Fibroblast of villous mesenchyme (primary cell): ENCODE measurements at regions not wholly inside any gene's neighbourhood (a gene's known extent, or its start where the extent isn't known, plus 50 kb on each side); places are given as distances from the start of the nearest gene placed in this dataset.

Source experiments
- DNase-seq: peaks from one replicate; pipeline ENCODE4 v3.0.0-alpha.2; 2010; ENCODE audit warnings: low read depth
- H3K4me3 ChIP-seq: 2 replicates; pipeline ENCODE4 v1.5.1; 2011; ENCODE audit warnings: low read depth, mild to moderate bottlenecking, low read length
- CTCF ChIP-seq: IDR thresholded peaks from 2 replicates; pipeline ENCODE4 v1.5.1; 2012; ENCODE audit warnings: low read depth, mild to moderate bottlenecking, low read length; ENCODE audit not compliant: insufficient read depth

DNA sequence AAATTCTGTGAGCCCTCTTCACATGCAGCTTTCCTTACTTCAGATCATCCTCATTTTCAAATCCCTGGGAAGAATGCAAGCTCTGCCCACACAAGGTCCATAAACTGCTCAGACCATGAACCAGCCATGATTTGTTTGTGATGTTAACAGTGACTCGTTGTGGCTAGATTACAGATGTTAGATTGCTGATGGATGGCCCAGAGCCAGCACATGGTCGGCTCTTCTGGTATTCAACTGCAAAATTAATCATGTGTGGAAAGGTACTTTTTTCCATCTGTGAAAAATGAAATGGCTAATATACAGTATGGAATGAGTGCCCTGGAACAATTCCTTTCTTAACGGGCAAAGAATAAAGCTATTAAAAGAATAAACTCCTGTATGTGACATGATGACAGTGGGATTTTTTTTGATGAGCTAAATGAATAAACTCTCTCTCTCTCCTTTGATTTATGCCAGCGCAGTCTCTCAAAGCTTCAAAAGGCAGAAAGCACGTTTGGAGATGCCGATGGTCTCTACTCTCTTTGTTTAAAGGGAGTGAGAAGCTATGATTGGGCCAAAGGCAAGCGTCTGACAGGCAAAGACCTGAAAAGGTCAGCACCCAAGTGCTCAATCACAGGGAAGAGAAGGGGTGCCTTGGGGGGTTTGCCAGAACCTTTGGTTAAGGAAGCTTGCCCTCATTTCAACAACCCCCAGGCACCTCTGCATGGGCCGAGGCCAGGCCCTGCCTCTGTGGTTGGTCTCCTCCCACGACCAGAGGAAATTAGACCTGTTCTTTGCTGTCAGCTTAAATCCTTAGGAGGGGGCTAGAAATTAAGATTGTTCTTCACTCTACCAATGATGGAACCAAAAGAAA lies 444.0 kb upstream of the NFE2L3 start:
- DNase-seq, result no peak
- TF ChIP-seq CTCF, result no peak
- no peak overlapping the region for H3K4me3 ChIP-seq

DNA sequence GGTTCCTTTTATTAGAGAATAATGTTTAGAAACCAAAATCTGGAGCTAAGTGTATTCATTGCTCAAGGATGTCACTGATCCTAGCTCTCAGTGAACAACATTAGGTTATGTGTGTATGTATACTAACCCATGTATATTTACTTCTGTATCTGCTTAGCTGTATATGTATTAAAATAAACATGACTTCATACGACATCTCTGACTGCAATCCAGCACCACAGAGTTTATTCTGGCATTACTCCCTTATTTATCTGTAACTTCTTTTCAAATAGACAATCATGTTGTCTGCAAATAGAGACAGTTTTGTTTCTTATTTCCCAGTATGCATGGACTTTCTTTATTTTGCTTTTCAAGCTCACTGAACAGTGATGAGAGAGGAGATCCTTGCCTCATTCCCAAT lies 441.0 kb upstream of the NFE2L3 start:
- DNase-seq, result no peak
- no peak for TF ChIP-seq CTCF

GRCh38 chr7:25711940-25712339 lies 440.1 kb upstream of the NFE2L3 start:
- DNase-seq, result no peak
- TF ChIP-seq CTCF, result no peak

More for the DNA sequence above, 441.0 kb upstream of the NFE2L3 start:
- no peak overlapping the region for H3K4me3 ChIP-seq

GRCh38 chr7:25712500-25712899 lies 439.5 kb upstream of the NFE2L3 start:
- no peak for TF ChIP-seq CTCF
- no peak overlapping the region for H3K4me3 ChIP-seq
- DNase-seq, result no peak

More at GRCh38 chr7:25711940-25712339, 440.1 kb upstream of the NFE2L3 start:
- no peak overlapping the region for H3K4me3 ChIP-seq

GRCh38 chr7:25714013-25714412 lies 438.0 kb upstream of the NFE2L3 start:
- no peak overlapping the region for H3K4me3 ChIP-seq
- no peak for TF ChIP-seq CTCF
- no peak for DNase-seq

DNA sequence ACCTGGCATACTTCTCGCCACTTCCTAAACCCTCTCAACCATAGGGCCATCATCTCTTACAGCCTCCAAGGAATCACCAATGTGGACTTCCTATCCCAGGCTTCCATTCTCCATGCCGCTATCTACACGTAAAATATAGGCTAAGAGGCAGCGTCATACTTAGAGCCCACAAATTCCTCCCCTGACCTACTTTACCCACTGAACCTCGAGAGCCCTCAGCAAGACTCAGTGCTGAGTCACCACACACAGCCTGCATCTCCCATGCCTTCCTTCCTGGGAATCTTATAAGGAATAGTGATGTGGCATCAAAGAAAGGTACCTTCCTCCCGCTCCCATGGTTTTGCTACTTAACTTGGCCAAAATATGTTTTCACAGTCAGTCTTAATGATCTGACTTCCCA lies 435.6 kb upstream of the NFE2L3 start:
- no peak for TF ChIP-seq CTCF
- H3K4me3 ChIP-seq, result no peak overlapping the region
- no peak for DNase-seq
